ENCODE measurements at regions not wholly inside any gene's neighbourhood (a gene's known extent, or its start where the extent isn't known, plus 50 kb on each side); places are given as distances from the start of the nearest gene placed in this dataset.

DNA sequence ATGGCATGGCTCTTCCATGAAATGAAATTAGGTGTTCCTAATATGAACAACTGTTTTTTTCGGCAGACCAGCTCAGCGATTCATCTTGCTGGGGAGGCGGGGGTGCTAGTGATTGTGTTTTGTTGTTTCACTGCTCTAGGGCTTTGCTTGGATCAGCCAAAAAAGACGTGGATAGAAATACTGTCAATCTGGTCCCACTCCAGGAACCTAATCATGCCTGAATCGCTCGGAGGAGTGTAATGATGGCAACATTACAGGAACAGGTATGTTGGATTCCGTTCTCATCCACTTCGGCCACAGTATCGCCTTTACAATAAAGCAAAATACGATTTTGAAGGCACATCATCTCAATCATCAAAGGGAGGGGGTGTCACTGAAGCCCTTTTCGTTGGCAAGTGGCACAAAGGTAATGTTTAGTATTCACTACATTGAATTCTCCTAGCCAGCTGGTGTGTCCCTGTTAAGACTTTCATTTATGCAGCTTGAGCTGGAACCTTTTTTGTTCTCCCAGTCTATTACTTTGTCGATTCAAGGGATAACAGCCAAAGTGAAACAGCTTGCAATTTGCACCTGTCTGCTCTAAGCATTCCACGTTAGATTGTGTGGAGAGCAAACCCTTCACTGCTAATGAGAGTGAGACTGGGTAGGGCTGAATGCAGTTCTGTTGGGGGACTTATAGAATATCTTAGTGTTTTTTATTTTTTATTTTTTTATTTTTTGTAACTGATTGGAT is 477.7 kb downstream of the TFAP2A start:
- TF ChIP-seq POLR2A (IDR thresholded peaks at IDR 0.05; ENCODE audit: low read length) (no peak), GATA1 (IDR thresholded peaks at IDR 0.05; ENCODE audit: low read depth, low read length) (no peak)
